ENCODE measurements at regions not wholly inside any gene's neighbourhood (a gene's known extent, or its start where the extent isn't known, plus 50 kb on each side); places are given as distances from the start of the nearest gene placed in this dataset.

GRCh38 chr1:209015092-209015491 is 568.4 kb upstream of the CAMK1G start:
- TF ChIP-seq CTCF (IDR thresholded peaks at IDR 0.05; ENCODE audit: low read length, missing control alignments) = no peak
- no peak for DNase-seq (ENCODE audit: low read depth)
- no peak overlapping the region for H3K4me3 ChIP-seq (replicated peaks; ENCODE audit: low read depth, low read length)

GRCh38 chr1:209021622-209022021 is 561.9 kb upstream of the CAMK1G start:
- no peak overlapping the region for H3K4me3 ChIP-seq (replicated peaks; ENCODE audit: low read depth, low read length)
- no peak for TF ChIP-seq CTCF (IDR thresholded peaks at IDR 0.05; ENCODE audit: low read length, missing control alignments)
- no peak for DNase-seq (ENCODE audit: low read depth)

- no peak for TF ChIP-seq CTCF (IDR thresholded peaks at IDR 0.05; ENCODE audit: low read length, missing control alignments)
- H3K4me3 ChIP-seq (replicated peaks; ENCODE audit: low read depth, low read length) = no peak overlapping the region
- no peak for DNase-seq (ENCODE audit: low read depth)
Observed at GRCh38 chr1:209023790-209024189, 559.7 kb upstream of the CAMK1G start.

- TF ChIP-seq CTCF (IDR thresholded peaks at IDR 0.05; ENCODE audit: low read length, missing control alignments) = peak; percentile 12
- DNase-seq (ENCODE audit: low read depth) = no peak
- H3K4me3 ChIP-seq (replicated peaks; ENCODE audit: low read depth, low read length) = no peak overlapping the region
Observed at GRCh38 chr1:209029737-209030136, 553.8 kb upstream of the CAMK1G start.

GRCh38 chr1:209030454-209031167 is 552.9 kb upstream of the CAMK1G start:
- no peak overlapping the region for H3K4me3 ChIP-seq (replicated peaks; ENCODE audit: low read depth, low read length)
- DNase-seq (ENCODE audit: low read depth) = no peak
- TF ChIP-seq CTCF (IDR thresholded peaks at IDR 0.05; ENCODE audit: low read length, missing control alignments) = no peak

GRCh38 chr1:209037064-209037463 is 546.5 kb upstream of the CAMK1G start:
- H3K4me3 ChIP-seq (replicated peaks; ENCODE audit: low read depth, low read length) = no peak overlapping the region
- no peak for DNase-seq (ENCODE audit: low read depth)
- no peak for TF ChIP-seq CTCF (IDR thresholded peaks at IDR 0.05; ENCODE audit: low read length, missing control alignments)

GRCh38 chr1:209038316-209038715 is 545.2 kb upstream of the CAMK1G start:
- no peak for TF ChIP-seq CTCF (IDR thresholded peaks at IDR 0.05; ENCODE audit: low read length, missing control alignments)
- H3K4me3 ChIP-seq (replicated peaks; ENCODE audit: low read depth, low read length) = no peak overlapping the region
- no peak for DNase-seq (ENCODE audit: low read depth)

Data from fibroblast of pulmonary artery (primary cell).